ENCODE measurements at regions not wholly inside any gene's neighbourhood (a gene's known extent, or its start where the extent isn't known, plus 50 kb on each side); places are given as distances from the start of the nearest gene placed in this dataset.

DNA sequence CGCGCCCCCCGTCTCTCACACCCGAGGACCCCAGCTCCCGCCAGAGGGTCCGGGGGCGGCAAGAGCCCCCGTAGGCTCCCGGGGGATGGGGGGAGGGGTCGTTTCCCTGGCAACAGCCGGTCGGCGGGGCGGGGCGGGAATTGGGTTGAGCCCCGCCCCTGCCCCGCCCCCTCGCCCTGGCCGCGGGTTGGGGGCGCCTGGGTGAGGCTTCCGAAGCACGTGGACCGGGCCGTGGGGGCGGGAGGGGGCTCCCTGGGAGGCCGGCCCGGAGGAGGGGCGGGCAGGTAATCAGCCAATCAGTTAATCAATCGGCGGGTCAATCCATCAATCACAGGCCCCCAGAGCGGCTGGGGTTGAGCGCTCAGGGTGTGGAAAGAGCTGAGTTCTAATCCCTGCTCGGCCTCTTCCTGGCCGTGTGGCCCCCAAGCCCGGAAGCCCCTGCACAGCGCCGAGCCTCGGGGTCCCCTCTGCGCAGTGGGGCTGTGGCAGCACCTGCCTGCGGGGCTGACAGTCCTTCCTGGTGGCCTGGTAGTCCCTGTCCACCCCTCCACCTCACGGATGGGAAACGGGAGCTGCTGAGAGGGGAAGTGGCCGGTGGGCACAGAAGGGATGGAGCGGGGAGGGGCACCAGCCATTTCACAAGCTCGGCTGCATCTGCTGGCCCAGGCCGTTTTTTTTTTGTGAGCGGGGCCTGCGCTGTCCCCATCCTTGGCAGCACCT is 174.2 kb upstream of the IER5L start:
- no peak for DNase-seq

DNA sequence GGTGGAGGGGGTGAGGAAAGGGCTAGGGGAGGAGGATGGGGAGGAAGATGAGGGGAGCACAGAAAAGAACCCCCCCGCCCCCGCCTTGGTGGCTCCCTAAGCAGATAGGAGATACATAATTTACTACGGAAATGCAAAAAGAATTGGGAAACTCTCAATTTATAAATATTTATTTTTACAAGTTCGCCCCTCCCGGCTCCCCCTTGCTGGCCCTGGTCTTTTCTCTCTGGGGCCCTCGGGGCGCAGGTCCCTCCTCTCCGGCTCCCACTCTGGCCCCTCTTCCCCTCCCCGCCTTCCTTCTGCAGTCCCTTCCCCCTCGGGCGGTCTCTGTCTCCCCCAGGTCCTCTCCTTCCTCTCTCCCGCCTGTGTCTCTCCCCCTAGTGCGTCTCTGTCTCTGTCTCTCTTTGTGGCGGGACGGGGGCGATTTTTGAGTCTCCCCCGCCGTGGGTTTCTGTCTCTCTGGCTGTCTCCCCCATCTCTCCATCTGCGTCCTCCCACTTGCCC is 173.6 kb upstream of the IER5L start:
- DNase-seq, result no peak

DNA sequence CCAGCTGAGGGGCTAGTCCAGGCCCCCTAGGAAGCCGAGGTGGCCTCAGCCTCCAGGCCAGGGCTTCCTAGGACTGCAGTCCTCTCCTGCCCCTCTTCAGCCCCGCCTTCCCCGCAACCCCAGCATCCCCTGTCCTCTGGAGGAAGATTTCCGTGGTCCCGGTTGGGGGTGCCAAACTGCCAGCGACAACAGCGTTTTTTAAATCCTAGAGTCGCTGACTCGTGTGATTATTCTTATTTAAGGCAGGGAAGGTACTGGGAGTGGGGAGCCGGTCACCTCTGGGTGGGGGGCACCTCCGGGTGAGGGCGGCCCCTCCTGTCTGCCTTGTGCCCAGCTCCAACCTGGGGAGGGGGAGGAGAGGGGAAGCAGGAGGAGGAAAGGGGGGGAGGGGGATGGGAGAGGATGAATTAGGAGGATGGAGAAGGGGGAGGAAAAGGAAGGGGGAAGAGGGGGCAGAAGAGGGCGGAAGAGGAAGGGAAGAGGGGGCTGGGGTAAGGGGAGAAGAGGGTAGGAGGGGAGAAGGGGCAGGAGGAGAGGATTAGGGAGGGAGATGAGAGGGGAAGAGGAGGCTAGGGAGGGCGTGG is 173.1 kb upstream of the IER5L start:
- DNase-seq, result no peak

DNA sequence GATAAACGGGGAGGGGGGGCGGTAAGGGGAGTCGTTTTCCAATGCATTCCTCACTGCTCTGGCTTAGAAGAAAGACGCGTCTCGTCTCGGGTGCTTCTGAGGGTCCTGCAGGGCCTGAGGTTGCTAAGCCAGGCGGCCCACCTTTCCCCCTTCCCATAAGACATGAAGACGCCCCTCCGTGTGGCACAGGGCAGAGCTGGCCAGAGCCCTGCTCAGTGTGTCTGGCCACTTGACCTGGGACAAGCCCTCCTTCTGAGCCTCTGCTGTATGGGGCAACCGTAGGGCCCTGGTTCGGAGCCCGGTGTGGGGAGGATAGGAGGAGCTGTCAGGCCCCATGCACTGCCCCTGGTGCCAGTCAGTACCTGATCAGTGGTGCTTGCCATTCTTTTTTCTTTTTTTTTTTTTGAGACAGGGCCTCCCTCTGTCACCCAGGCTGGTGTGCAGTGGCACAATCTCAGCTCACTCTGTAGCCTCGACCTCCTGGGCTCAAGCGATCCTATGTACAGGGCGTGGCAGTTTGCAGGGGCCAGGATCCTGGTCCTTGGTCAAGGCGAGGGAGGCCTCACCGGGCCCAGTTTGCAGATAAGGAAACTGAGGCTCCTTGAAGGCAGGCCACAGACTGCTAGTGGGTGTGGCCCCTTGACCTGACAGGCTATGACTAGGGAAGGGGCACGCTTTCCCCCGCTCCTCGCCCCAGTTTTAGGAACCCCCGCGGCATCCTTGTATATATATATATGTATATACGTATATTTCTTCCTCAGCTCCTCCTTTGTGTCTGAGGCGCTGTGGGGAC is 172.3 kb upstream of the IER5L start:
- no peak for DNase-seq

DNA sequence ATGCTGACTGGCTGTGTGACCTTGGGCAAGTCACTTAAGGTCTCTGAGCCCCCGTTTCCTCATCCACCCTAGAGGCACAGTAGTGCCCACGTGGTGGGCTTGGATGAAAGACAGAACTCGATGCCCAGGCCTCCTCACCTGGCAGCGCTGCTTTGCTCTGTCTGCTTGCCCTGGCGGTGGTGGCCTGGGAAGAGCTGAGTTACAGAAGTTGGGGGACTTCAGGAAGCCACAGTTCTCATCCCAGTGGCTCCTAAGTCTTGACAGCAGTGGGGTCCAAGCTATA is 171.5 kb upstream of the IER5L start:
- DNase-seq, result no peak

DNA sequence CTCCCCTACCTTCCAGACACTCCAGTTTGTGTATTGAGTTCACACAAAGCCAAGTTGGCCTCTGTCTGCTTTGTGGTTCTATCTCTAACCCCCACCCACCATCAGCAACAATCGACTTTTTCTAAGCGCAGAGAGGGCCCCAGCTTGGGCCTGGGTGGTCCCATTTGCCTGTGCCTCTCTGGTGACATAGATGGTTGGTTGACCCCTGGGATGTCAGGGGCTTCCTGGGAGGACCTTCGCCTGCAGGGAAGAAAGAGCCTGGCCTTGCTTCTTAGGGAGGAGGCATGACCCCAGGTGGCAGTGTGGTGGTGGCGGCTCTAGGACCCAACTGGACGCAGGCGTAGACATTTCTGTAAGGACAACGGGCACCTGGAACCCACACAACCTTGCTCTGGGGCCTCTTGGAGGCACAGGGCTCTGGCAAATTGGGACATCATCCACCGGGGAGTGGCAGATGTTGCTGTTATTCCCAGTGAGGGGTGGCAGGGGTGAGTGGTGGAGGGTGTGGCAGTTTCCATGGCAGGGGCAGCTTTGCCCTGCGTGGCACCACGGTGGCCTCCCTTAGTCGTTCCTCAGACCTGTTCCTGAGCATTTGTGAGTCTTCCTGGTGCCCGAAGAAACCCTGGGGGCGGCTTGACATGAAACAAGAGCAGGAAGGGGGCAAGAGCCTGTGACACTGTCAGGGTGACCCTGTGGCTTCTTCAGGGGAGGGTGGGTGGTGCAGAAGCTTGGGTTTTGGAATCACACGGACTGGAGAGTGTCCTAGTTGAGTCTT is 171.0 kb upstream of the IER5L start:
- DNase-seq, result no peak

DNA sequence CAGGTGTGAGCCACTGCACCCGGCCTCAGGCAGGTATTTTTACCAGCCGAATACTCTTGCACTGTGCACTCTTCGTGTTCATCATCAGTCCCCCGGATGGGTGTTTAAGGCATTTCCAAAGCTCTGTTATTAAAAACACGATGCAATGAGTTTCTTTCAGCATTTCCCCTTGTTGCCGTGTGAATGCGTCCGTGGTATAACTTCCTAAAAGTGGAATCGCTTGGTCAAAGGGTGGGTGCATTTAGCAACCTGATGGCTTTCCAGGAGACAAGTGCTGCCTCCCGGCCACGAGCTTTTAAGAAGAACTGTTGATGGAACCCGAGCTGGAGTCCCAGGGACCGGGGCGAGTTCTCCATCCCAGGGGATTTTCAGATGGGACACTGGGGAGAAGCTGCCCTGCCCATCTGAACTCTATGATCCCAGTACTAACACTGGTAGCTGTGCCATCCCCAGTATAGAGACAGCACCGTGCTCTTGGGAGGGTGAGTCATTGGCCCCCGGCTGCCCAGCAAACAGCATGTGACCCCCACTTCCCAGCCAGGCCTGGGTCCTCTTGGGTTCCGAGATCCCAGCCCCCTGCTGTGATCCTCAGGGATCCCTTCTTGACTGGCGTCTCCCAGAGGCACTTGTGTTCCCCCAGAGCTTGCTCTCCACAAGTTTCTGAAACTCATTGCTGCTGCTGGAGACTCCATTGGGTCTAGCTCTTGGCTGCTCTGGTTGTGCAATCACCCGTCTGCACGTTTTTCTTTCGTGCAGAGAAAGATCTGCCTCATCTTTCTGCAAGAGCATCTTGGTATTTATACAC is 169.5 kb upstream of the IER5L start:
- no peak for DNase-seq

DNA sequence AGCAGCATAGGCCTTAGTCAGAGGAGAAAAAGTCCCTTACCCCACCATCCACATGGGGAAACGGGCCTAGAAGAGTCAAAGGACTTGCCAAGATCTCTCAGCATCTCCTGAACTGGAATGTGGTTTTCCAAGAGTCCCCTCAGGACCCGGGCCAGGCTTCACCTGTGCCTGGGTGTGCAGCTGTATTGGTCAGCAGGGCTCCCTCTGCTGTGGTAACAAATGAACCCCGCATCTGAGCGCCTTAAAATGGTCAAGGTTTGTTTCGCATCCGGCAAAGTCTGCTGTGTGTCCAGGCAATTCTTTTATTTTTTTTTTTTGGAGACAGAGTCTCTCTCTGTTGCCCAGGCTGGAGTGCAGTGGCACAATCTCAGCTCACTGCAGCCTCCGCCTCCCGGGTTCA is 168.0 kb upstream of the IER5L start:
- DNase-seq, result no peak

DNA sequence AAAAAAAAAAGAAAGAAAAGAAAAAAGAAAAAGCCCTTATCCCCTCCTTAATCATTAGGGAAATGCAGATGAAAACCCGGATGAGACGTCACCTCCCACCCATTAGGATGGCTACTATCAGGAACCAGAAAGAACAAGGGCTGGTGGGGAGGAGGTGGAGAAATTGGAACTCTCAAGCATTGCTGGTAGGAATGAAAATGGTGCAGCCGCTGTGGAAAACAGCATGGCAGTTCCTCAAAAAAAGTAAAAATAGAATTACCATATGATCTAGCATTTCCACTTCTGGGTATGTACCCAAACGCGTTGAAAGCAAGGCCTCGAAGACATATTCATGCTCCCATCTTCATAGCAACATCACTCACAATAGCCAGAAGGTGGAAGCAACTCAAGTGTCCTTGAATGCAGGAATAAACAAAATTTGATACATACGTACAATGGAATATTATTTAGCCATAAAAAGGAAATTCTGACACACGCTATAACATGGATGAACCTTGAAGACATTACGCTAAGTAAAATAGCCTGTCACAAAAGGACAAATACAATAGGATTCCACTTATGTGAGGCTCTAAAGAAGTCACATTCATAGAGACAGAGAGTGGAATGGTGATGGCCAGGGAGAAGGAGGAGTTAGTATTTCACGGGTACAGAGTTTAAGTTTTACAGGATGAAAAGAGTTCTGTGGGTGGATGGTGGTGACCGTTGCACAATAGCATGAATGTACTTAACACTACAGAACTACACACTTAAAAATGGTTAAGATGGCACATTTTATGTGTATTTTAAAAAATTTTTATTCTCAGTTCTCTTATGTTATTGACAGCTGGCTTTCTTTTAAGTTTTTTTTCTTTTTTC is 166.8 kb upstream of the IER5L start:
- DNase-seq, result no peak

DNA sequence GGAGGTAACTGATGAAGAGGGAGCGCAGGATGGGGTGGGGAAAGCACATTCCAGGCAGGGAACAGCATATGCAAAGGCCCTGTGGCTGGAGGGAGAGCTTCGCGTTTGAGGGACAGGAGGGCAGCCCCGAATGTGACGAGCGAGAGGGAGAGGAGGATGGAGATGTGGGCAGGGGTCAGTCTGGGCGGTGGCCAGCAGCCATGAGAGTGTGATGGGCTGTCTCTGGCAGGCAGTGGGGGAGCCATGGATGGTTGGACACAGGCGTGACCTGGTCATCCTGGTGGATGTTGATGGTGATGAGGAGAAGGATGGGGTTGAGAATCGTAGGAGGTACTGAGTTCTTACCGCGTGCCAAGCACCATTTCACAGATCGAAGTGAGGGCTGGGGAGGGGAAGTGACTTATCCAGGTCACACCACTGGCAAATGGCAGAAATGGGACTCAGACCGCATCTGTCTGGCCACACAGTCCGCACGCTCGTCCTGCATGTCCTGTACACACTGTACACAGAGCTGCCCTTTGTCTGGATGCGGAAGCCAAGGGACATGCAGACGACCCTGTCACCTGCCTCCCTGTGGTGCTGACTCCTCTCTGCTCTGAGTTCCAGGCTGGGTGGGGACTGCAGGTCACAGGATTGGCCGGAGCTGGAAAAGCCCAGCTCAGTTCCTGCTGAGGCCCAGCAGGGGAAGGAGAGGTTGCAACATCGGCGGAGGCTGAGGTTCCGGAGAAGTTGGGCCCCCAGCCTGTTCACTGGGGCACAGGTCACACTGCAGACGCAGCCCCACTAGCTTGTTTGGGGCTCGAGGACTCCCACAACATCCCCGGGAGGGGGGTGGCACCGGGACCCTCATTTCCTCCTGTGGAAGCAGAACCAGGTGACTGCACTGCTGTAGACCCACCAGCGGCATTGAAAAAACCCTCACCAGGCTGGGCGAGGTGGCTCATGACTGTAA is 165.6 kb upstream of the IER5L start:
- DNase-seq, result no peak

DNA sequence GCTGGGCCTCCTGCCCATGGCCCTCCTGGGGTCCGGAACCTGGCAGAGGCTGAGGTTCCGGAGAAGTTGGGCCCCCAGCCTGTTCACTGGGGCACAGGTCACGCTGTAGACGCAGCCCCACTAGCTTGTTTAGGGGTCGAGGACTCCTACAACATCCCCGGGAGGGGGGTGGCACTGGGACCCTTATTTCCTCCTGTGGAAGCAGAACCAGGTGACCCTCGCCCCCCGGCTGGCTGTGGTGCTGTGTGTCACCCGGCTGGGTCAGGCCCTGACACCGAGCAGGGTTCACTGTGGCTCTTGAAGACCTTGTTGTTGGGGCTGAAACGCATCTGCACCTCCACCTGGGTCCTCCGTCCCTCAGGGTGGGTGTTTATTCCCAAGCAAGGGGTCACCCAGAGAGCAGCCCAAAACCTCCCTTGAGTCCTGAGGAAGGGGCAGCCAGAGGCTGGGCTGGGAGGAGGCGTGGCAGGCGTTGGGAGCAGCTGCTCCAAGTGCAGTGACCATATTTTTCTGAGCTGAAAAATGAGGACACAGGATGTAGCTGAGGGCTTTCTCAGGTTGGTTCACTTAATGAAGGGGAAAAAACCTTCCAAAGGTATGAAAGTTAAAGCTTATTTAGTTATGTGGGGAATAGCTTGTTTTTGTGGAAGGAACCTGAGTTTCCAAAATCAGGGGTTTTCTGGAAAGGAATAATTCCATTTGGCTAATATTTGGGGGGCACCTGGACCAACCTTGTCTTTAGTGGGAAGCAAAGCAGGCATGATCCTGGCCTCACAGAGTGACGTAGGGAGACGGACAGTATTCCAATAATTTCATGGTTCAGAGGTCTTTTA is 164.7 kb upstream of the IER5L start:
- DNase-seq, result no peak

DNA sequence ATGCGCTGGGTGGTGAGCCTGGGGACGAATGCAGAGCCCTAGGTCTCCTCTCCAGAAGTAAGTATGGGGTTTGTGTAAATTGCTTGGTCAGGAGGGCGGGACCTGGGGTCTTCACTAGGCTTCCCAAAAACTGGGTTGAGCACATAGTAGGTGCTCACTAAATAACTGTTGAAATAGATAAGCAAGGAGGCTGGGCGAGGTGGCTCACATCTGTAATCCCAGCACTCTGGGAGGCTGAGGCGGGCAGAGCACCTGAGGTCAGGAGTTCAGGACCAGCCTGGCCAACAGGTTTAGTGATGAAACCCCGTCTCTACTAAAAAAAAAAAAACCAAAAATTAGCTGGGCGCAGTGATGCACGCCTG is 163.9 kb upstream of the IER5L start:
- no peak for DNase-seq

DNA sequence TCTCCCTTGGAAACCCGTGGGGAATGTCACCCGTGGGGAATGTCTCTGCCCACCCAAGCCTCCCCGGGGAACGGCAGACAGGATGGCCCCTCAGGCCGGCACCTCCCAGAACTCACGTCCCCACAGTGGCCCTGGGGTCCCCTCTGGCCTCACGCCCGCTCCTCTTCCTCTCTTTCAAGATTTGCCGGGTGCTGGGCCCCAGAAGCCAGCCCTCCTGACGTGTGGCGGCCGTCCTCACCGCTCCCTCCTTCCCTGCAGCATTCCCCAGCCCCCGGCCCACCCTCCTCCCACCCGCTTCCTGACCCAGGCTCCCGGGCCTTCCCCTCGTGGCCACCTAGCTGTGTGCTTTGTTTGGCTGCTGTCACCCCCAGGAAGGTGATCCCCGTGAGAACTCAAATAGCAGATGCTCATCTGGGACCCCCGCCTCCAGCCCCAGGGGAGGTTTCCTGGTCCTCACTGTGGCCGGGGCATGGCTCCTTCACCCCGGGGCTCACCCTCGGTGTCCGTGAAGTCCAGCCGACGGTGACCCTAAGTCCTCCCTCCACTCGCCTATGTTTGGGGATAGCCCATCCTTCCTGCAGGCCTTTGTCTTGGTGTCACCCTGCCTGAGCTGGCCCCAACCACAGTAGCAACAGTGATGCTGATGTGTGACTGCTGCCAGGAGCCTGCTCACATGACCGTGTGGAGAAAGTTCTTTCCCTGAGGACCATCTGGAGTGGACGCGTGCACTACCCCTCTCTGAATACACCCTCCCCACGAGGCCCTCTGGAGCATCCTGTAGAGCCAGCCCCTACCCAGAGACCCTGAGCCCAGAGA is 163.3 kb upstream of the IER5L start:
- DNase-seq, result no peak

DNA sequence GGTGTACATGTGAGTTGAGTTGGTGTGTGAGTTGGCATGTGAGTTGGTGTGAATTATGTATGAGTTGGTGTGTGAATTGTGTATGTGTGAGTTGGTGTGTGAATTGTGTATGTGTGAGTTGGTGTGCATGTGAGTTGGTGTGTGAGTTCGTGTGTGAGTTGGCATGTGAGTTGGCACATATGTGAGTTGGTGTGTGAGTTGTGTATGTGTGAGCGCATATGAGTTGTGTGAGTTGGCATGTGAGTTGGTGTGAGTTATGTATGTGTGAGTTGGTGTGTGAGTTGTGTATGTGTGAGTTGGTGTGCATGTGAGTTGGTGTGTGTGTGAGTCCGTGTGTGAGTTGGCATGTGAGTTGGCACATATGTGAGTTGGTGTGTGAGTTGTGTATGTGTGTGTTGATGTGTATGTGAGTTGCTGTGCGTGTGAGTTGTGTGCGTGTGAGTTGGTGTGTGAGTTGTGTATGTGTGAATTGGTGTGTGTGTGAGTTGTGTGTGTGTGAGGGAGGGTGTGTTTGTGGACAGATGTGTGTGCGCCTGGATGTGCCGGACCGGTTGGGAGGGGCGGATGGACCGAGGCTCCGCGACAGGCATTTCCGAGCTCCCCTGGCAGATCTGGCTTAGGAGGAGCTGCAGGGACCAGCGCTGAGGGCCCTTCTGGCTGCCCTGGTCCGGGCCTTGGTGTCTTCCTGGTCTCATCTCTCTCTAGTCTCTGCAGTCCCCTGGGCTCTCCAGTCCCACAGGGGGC is 162.5 kb upstream of the IER5L start:
- DNase-seq, result no peak

DNA sequence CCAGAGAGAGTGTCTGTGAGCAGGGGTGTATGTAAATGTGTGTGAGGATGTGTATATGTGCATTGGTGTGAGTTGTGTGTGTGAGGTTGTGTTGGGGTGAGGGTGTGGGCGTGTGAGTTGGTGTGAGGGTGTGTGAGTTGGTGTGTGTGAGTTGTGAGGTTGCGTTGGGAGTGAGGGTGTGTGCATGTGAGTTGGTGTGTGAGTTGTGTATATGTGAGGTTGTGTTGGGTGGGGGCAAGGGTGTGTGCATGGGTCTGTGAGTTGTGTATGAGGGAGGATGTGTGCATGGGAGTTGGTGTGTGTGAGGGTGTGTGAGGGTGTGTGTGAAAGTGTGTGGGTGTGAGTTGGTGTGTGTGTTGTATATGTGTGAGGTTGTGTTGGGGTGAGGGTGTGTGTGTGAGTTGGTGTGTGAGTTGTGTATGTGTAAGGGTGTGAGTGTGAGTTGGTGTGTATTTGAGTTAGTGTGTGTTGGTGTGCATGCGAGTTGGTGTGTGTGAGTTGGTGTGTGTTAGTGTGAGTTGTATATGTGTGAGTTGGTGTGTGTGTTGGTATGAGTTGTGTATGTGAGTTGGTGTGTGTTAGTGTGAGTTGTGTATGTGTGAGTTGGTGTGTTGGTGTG is 161.6 kb upstream of the IER5L start:
- no peak for DNase-seq

DNA sequence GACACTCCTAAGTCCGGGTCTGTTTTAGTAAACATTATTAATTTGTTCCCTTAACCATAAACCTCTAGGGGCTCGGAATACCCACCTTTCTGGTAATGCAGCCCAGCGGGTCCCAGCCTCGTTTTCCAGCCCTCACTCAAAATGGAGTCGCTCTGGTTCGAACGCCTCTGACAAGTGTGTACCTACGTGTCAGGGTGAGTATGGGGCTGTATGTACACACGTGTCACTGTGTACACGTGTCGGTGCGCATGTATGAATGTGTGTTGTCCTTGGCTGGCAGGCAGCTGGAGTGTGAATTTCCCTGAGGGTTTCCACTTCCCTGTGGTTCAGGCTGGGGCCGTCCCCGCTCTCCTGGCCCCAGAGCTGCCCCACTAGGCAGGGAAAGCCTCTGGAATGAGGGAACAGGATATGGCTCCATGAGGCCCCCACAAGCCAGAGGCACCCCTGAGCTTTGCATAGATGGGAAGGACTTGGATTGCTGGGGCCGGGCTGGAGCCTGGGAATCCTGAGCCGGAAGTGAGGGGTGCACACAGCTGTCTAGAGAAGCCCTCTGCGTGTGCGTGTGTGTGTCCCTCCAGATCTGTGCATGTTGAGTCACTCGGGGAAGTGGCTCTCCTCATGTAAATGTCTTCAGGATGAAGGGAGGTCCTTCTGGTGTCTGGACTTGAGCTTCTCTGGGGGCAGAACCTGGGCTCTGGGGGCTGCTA is 160.8 kb upstream of the IER5L start:
- DNase-seq, result no peak

All from DMS79 (cell line).